OCI-LY3 (cell line): ENCODE measurements at regions not wholly inside any gene's neighbourhood (a gene's known extent, or its start where the extent isn't known, plus 50 kb on each side); places are given as distances from the start of the nearest gene placed in this dataset.

Experiments used
- CTCF ChIP-seq: fragments of 200-600, 300-600 bp; sonication (generic); IDR thresholded peaks from 2 replicates; pipeline ENCODE4 v1.5.1; 2014; ENCODE audit warnings: antibody characterized with exemption, low read length, low read depth
- EZH2phosphoT487 ChIP-seq: fragments of 200-600 bp; shearing (Covaris generic); IDR thresholded peaks from 2 replicates; pipeline ENCODE4 v1.6.1; 2018; ENCODE audit warnings: antibody characterized with exemption, mixed run types, low read depth

- TF ChIP-seq CTCF (no peak), EZH2phosphoT487 (no peak)
Observed at GRCh38 chr18:76169733-76170132, 325.3 kb downstream of the ZNF516 start.
